Trophoblast cell (in vitro differentiated cells and primary cell): ENCODE measurements at regions not wholly inside any gene's neighbourhood (a gene's known extent, or its start where the extent isn't known, plus 50 kb on each side); places are given as distances from the start of the nearest gene placed in this dataset.
A peak's percentile ranks its signal among the peaks of the same experiment; 100 is the strongest.

Source experiments
- DNase-seq, 2 donors: peaks; one replicate each; pipeline ENCODE4 v3.0.0-alpha.2; 2016
- H2AFZ ChIP-seq: 2 replicates; pipeline ENCODE4 v1.6.1; 2013; ENCODE audit warnings: low read length, moderate library complexity, mild to moderate bottlenecking; ENCODE audit not compliant: insufficient read depth, poor library complexity
- H2AK5ac ChIP-seq: 2 replicates; pipeline ENCODE4 v1.6.1; 2013; ENCODE audit warnings: mild to moderate bottlenecking, low read length
- H2BK120ac ChIP-seq: 2 replicates; pipeline ENCODE4 v1.6.1; 2013; ENCODE audit warnings: low read length, mild to moderate bottlenecking, moderate library complexity; ENCODE audit not compliant: insufficient read depth, poor library complexity
- H2BK12ac ChIP-seq: 2 replicates; pipeline ENCODE4 v1.6.1; 2013; ENCODE audit warnings: mild to moderate bottlenecking, low read length, moderate library complexity
- H2BK5ac ChIP-seq: 2 replicates; pipeline ENCODE4 v1.6.1; 2013; ENCODE audit warnings: low read length, low read depth, moderate library complexity, mild to moderate bottlenecking; ENCODE audit not compliant: poor library complexity
- H3K14ac ChIP-seq: 2 replicates; pipeline ENCODE4 v1.6.1; 2013; ENCODE audit warnings: mild to moderate bottlenecking, low read length
- H3K18ac ChIP-seq: 2 replicates; pipeline ENCODE4 v1.6.1; 2013; ENCODE audit warnings: mild to moderate bottlenecking, low read length
- H3K23ac ChIP-seq: 2 replicates; pipeline ENCODE4 v1.6.1; 2013; ENCODE audit warnings: low read length
- H3K27ac ChIP-seq: 2 replicates; pipeline ENCODE4 v1.5.1; 2013; ENCODE audit warnings: low read depth, mild to moderate bottlenecking, inconsistent platforms, low read length, moderate library complexity
- H3K27me3 ChIP-seq: 2 replicates; pipeline ENCODE4 v1.6.1; 2013; ENCODE audit warnings: inconsistent platforms, mild to moderate bottlenecking, low read length, moderate library complexity; ENCODE audit not compliant: insufficient read depth
- H3K36me3 ChIP-seq, 2 experiments: 1 replicate in 1 of 2; 2 replicates in 1 of 2; pipeline ENCODE4 v1.6.1; 2013; ENCODE audit warnings: low read length in 2 of 2, mild to moderate bottlenecking in 2 of 2, moderate library complexity in 1 of 2; ENCODE audit not compliant: insufficient read depth in 2 of 2, control insufficient read depth in 1 of 2
- H3K4ac ChIP-seq: 2 replicates; pipeline ENCODE4 v1.6.1; 2013; ENCODE audit warnings: low read depth, mild to moderate bottlenecking, low read length, moderate library complexity
- H3K4me1 ChIP-seq, 2 experiments: 1 replicate in 1 of 2; 2 replicates in 1 of 2; pipeline ENCODE4 v1.6.1; 2013; ENCODE audit warnings: low read length in 2 of 2, mild to moderate bottlenecking in 2 of 2, moderate library complexity in 1 of 2; ENCODE audit not compliant: insufficient read depth in 2 of 2, control insufficient read depth in 1 of 2
- H3K4me2 ChIP-seq: 2 replicates; pipeline ENCODE4 v1.6.1; 2013; ENCODE audit warnings: inconsistent platforms, mild to moderate bottlenecking, low read length, moderate library complexity
- H3K4me3 ChIP-seq: 2 replicates; pipeline ENCODE4 v1.5.1; 2013; ENCODE audit warnings: mild to moderate bottlenecking, low read depth, low read length, inconsistent platforms
- H3K79me1 ChIP-seq: one replicate; pipeline ENCODE4 v1.6.1; 2013; ENCODE audit warnings: low read length
- H3K79me2 ChIP-seq: 2 replicates; pipeline ENCODE4 v1.6.1; 2013; ENCODE audit warnings: low read length, mild to moderate bottlenecking; ENCODE audit not compliant: control insufficient read depth, insufficient read depth, poor library complexity
- H3K9ac ChIP-seq: 2 replicates; pipeline ENCODE4 v1.6.1; 2013; ENCODE audit warnings: mild to moderate bottlenecking, low read length
- H3K9me3 ChIP-seq: 2 replicates; pipeline ENCODE4 v1.6.1; 2013; ENCODE audit warnings: low read depth, mild to moderate bottlenecking, control low read depth, inconsistent platforms, low read length; ENCODE audit not compliant: insufficient read depth
- H4K12ac ChIP-seq: 2 replicates; pipeline ENCODE4 v1.6.1; 2013; ENCODE audit warnings: low read depth, mild to moderate bottlenecking, low read length, moderate library complexity
- H4K8ac ChIP-seq: 2 replicates; pipeline ENCODE4 v1.6.1; 2013; ENCODE audit warnings: low read depth, mild to moderate bottlenecking, low read length, moderate library complexity
- H4K91ac ChIP-seq: one replicate; pipeline ENCODE4 v1.6.1; 2013; ENCODE audit warnings: low read depth, mild to moderate bottlenecking, low read length, moderate library complexity
- WGBS: extraction: QIAGEN DNeasy Blood & Tissue Kit; methylation state at CpG from one replicate; pipeline ENCODE4 v1.1.7; 2013; ENCODE audit warnings: missing lambda C conversion rate; ENCODE audit not compliant: insufficient read length, insufficient coverage; ENCODE audit errors: extremely low coverage; 5-methylcytosine and 5-hydroxymethylcytosine counted together

GRCh38 chr10:59004392-59004791, 172.1 kb upstream of the PHYHIPL start:
- no peak for DNase-seq
- Histone ChIP-seq H3K9me3 (no peaks in the 10 kb centered on the region), H2BK12ac (no peak overlapping the region), H3K79me1 (no peaks in the 10 kb centered on the region), H3K18ac (no peak overlapping the region), H3K23ac (no peak overlapping the region), H3K4me3 (no peak overlapping the region), H3K14ac (no peak overlapping the region), H2AK5ac (no peak overlapping the region), H3K4ac (no peak overlapping the region), H2AFZ (no peak overlapping the region), H3K9ac (no peak overlapping the region), H3K27ac (no peak overlapping the region), H3K4me1 (no peaks in the 10 kb centered on the region), H4K12ac (no peak overlapping the region), H3K4me2 (no peak overlapping the region), H3K36me3 (no peaks in the 10 kb centered on the region), H3K79me2 (no peaks in the 10 kb centered on the region), H4K8ac (no peak overlapping the region), H2BK120ac (no peak overlapping the region), H2BK5ac (no peak overlapping the region), H3K27me3 (no peaks in the 10 kb centered on the region), H4K91ac (no peak overlapping the region)
- no CpG with 5 or more reads among the region's 1 CpG for WGBS

- no peak overlapping the region for H4K91ac ChIP-seq
- H4K8ac ChIP-seq: no peak overlapping the region
- WGBS: no CpG with 5 or more reads among the region's 4 CpGs
- H3K4ac ChIP-seq: no peak overlapping the region
- H3K79me2 ChIP-seq: no peaks in the 10 kb centered on the region
- no peaks in the 10 kb centered on the region for H3K4me1 ChIP-seq
- H3K27me3 ChIP-seq: no peaks in the 10 kb centered on the region
- H2BK5ac ChIP-seq: no peak overlapping the region
- H3K14ac ChIP-seq: no peak overlapping the region
- H2AFZ ChIP-seq: no peak overlapping the region
- H2BK120ac ChIP-seq: no peak overlapping the region
- no peaks in the 10 kb centered on the region for H3K9me3 ChIP-seq
- no peak overlapping the region for H4K12ac ChIP-seq
- H3K79me1 ChIP-seq: no peaks in the 10 kb centered on the region
- H3K18ac ChIP-seq: no peak overlapping the region
- H3K4me3 ChIP-seq: no peak overlapping the region
- DNase-seq: peak in 1 of 2 donors; percentile 36
- H3K9ac ChIP-seq: no peak overlapping the region
- no peak overlapping the region for H3K27ac ChIP-seq
- no peak overlapping the region for H2BK12ac ChIP-seq
- no peak overlapping the region for H2AK5ac ChIP-seq
- no peak overlapping the region for H3K4me2 ChIP-seq
- no peaks in the 10 kb centered on the region for H3K36me3 ChIP-seq
- no peak overlapping the region for H3K23ac ChIP-seq
Observed at GRCh38 chr10:59006511-59007306, 169.7 kb upstream of the PHYHIPL start.

- Histone ChIP-seq H3K79me1 (no peaks in the 10 kb centered on the region), H3K27me3 (no peaks in the 10 kb centered on the region), H3K36me3 (no peaks in the 10 kb centered on the region), H2BK5ac (no peak overlapping the region), H2BK120ac (no peak overlapping the region), H2AK5ac (no peak overlapping the region), H4K12ac (no peak overlapping the region), H3K4ac (no peak overlapping the region), H3K18ac (no peak overlapping the region), H2AFZ (no peak overlapping the region), H4K91ac (no peak overlapping the region), H3K4me1 (no peaks in the 10 kb centered on the region), H3K27ac (no peak overlapping the region), H3K9ac (no peak overlapping the region), H4K8ac (no peak overlapping the region), H2BK12ac (no peak overlapping the region), H3K9me3 (no peaks in the 10 kb centered on the region), H3K4me2 (no peak overlapping the region), H3K4me3 (no peak overlapping the region), H3K23ac (no peak overlapping the region), H3K79me2 (no peaks in the 10 kb centered on the region), H3K14ac (no peak overlapping the region)
- no CpG with 5 or more reads among the region's 3 CpGs for WGBS
- DNase-seq: no peak
Observed at GRCh38 chr10:59007307-59008025, 169.0 kb upstream of the PHYHIPL start.

GRCh38 chr10:59008452-59008851, 168.0 kb upstream of the PHYHIPL start:
- H3K14ac ChIP-seq: no peak overlapping the region
- H2BK12ac ChIP-seq: no peak overlapping the region
- no peaks in the 10 kb centered on the region for H3K4me1 ChIP-seq
- H3K23ac ChIP-seq: no peak overlapping the region
- no CpG with 5 or more reads among the region's 1 CpG for WGBS
- H3K9me3 ChIP-seq: no peaks in the 10 kb centered on the region
- H4K91ac ChIP-seq: no peak overlapping the region
- no peak overlapping the region for H3K9ac ChIP-seq
- H3K4ac ChIP-seq: no peak overlapping the region
- H3K4me2 ChIP-seq: no peak overlapping the region
- H2BK5ac ChIP-seq: no peak overlapping the region
- no peak overlapping the region for H2BK120ac ChIP-seq
- H3K79me2 ChIP-seq: no peaks in the 10 kb centered on the region
- H4K8ac ChIP-seq: no peak overlapping the region
- H3K4me3 ChIP-seq: no peak overlapping the region
- no peaks in the 10 kb centered on the region for H3K79me1 ChIP-seq
- H2AFZ ChIP-seq: no peak overlapping the region
- no peaks in the 10 kb centered on the region for H3K27me3 ChIP-seq
- H4K12ac ChIP-seq: no peak overlapping the region
- H2AK5ac ChIP-seq: no peak overlapping the region
- no peak overlapping the region for H3K18ac ChIP-seq
- no peaks in the 10 kb centered on the region for H3K36me3 ChIP-seq
- H3K27ac ChIP-seq: no peak overlapping the region
- DNase-seq: no peak
